ENCODE measurements at regions not wholly inside any gene's neighbourhood (a gene's known extent, or its start where the extent isn't known, plus 50 kb on each side); places are given as distances from the start of the nearest gene placed in this dataset.

DNA sequence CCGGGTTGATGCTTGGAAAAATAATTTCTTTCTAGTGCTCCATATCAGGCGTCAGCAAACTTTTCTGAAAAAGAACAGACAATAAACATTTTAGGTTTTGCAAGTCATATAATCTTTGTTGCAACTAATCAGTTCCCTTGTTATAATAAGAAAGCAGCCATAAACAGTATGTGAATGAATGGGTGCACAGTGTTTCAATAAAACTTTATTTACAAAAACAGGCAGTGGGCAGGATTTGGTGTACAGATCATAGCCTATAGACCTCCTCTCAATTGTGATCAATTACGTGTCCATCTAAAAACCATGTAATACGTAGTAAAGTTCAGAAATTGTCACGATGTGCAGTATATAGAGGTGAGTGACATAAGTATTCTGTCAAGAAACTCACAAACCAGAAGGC is 143.4 kb downstream of the AREG start:
- TF ChIP-seq ZNF263 (CRISPR knock-in tag; IDR thresholded peaks at IDR 0.05; ENCODE audit: low read depth) = no peak
- TF ChIP-seq, protein P1, sequence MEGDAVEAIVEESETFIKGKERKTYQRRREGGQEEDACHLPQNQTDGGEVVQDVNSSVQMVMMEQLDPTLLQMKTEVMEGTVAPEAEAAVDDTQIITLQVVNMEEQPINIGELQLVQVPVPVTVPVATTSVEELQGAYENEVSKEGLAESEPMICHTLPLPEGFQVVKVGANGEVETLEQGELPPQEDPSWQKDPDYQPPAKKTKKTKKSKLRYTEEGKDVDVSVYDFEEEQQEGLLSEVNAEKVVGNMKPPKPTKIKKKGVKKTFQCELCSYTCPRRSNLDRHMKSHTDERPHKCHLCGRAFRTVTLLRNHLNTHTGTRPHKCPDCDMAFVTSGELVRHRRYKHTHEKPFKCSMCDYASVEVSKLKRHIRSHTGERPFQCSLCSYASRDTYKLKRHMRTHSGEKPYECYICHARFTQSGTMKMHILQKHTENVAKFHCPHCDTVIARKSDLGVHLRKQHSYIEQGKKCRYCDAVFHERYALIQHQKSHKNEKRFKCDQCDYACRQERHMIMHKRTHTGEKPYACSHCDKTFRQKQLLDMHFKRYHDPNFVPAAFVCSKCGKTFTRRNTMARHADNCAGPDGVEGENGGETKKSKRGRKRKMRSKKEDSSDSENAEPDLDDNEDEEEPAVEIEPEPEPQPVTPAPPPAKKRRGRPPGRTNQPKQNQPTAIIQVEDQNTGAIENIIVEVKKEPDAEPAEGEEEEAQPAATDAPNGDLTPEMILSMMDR (IDR thresholded peaks at IDR 0.05) = no peak
- no peak for TF ChIP-seq ZNF121 (CRISPR knock-in tag; IDR thresholded peaks at IDR 0.05)
- TF ChIP-seq JUN (CRISPR knock-in tag; IDR thresholded peaks at IDR 0.05) = no peak
- no peak for TF ChIP-seq HMGA2 (CRISPR knock-in tag; IDR thresholded peaks at IDR 0.05)
- TF ChIP-seq STAT6 (CRISPR knock-in tag; conservative IDR thresholded peaks at IDR 0.05; ENCODE audit: low read depth) = no peak
- no peak for TF ChIP-seq CREM (CRISPR knock-in tag; IDR thresholded peaks at IDR 0.05)
- no peak for TF ChIP-seq FOXP1 (CRISPR knock-in tag; IDR thresholded peaks at IDR 0.05; ENCODE audit: borderline replicate concordance)
- TF ChIP-seq, protein P2, sequence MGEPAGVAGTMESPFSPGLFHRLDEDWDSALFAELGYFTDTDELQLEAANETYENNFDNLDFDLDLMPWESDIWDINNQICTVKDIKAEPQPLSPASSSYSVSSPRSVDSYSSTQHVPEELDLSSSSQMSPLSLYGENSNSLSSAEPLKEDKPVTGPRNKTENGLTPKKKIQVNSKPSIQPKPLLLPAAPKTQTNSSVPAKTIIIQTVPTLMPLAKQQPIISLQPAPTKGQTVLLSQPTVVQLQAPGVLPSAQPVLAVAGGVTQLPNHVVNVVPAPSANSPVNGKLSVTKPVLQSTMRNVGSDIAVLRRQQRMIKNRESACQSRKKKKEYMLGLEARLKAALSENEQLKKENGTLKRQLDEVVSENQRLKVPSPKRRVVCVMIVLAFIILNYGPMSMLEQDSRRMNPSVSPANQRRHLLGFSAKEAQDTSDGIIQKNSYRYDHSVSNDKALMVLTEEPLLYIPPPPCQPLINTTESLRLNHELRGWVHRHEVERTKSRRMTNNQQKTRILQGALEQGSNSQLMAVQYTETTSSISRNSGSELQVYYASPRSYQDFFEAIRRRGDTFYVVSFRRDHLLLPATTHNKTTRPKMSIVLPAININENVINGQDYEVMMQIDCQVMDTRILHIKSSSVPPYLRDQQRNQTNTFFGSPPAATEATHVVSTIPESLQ (CRISPR knock-in tag; IDR thresholded peaks at IDR 0.05) = no peak
- no peak for TF ChIP-seq FOXK1 (CRISPR knock-in tag; IDR thresholded peaks at IDR 0.05)
